Esophagus squamous epithelium (tissue), 5 donors: ENCODE measurements at regions not wholly inside any gene's neighbourhood (a gene's known extent, or its start where the extent isn't known, plus 50 kb on each side); places are given as distances from the start of the nearest gene placed in this dataset.
"Not testable (repeated sequence)": the region's sequence is repeated elsewhere in the genome, so short reads cannot be mapped to it uniquely, and the experiment has no call there.

Experiments
- DNase-seq: peaks from one replicate; lab custom pipeline; 2025; lab: John Stamatoyannopoulos, UW
- H3K27ac ChIP-seq, 4 donors: fragments of 200-600 bp; sonication (generic); one replicate each; pipeline ENCODE4 v1.5.1; 2016 to 2019; ENCODE audit warnings: mild to moderate bottlenecking in 1 of 4
- H3K27me3 ChIP-seq, 4 donors: fragments of 200-600 bp; sonication (generic); 1 replicate in 3 of 4; 2 replicates in 1 of 4; pipeline versions ENCODE4 v1.5.1 to v1.6.0; 2017 to 2021; ENCODE audit warnings: antibody characterized with exemption in 1 of 4
- H3K36me3 ChIP-seq, 3 donors: fragments of 200-600 bp; sonication (generic); one replicate each; pipeline ENCODE4 v1.5.1; 2016 to 2019
- H3K4me1 ChIP-seq, 3 donors: fragments of 200-600 bp; sonication (generic); one replicate each; pipeline ENCODE4 v1.5.1; 2017 to 2019
- H3K4me3 ChIP-seq, 4 donors: fragments of 200-600 bp; sonication (generic); 1 replicate in 3 of 4; 2 replicates in 1 of 4; pipeline ENCODE4 v1.5.1; 2016 to 2019; ENCODE audit warnings: mild to moderate bottlenecking in 2 of 4, moderate library complexity in 1 of 4
- H3K9me3 ChIP-seq, 3 donors: fragments of 200-600 bp; sonication (generic); one replicate each; pipeline ENCODE4 v1.5.1; 2016 to 2019
- CTCF ChIP-seq, 6 experiments: fragments of 450-650 bp in 4 of 6; fragments of 200-600 bp in 2 of 6; sonication (generic) in 2 of 6; IDR thresholded peaks; one replicate each; pipeline ENCODE4 v1.5.1; 2016 to 2019; ENCODE audit warnings: antibody characterized with exemption in 6 of 6, mild to moderate bottlenecking in 4 of 6, moderate library complexity in 4 of 6
- POLR2A ChIP-seq, 4 donors: fragments of 450-650 bp; IDR thresholded peaks; one replicate each; pipeline ENCODE4 v1.6.1; 2017; ENCODE audit warnings: antibody characterized with exemption in 4 of 4, mild to moderate bottlenecking in 4 of 4, moderate library complexity in 3 of 4
- WGBS, 2 donors: methylation state at CpG; one replicate each; pipeline ENCODE4 v1.1.5; 2018; 5-methylcytosine and 5-hydroxymethylcytosine counted together
- intact Hi-C: fragments of 100-400 bp; cut with DNase I; formaldehyde crosslinking; loops from one replicate; pipeline ENCODE4 v1.15.0; 2022
- donor health status: DM: yes; HTN: yes; CAD: no.

- TF ChIP-seq POLR2A (IDR thresholded peaks at IDR 0.05): no peak
- TF ChIP-seq CTCF (IDR thresholded peaks at IDR 0.05): no peak
- no peaks in the 10 kb centered on the region for H3K27me3 ChIP-seq
- DNase-seq: no peak
- no peaks in the 10 kb centered on the region for H3K36me3 ChIP-seq
- 82 to 83% methylated on average over 1 to 3 of the region's 3 CpGs for WGBS, 2 donors
- no peak overlapping the region for H3K27ac ChIP-seq
- no peaks in the 10 kb centered on the region for H3K4me1 ChIP-seq
- H3K9me3 ChIP-seq: no peaks in the 10 kb centered on the region
- intact Hi-C loops: no loop called here
- H3K4me3 ChIP-seq: no peak overlapping the region
Measured at GRCh38 chr5:121087560-121087959, 623.5 kb downstream of the PRR16 start.

- H3K27ac ChIP-seq: no peak overlapping the region
- no peaks in the 10 kb centered on the region for H3K9me3 ChIP-seq
- WGBS, 2 donors: 67 to 70% methylated on average over 2 of the region's 2 CpGs
- no peaks in the 10 kb centered on the region for H3K27me3 ChIP-seq
- H3K4me3 ChIP-seq: no peak overlapping the region
- no peak for DNase-seq
- intact Hi-C loops: no loop called here
- no peaks in the 10 kb centered on the region for H3K4me1 ChIP-seq
- TF ChIP-seq CTCF (IDR thresholded peaks at IDR 0.05): no peak
- no peak for TF ChIP-seq POLR2A (IDR thresholded peaks at IDR 0.05)
- H3K36me3 ChIP-seq: no peaks in the 10 kb centered on the region
Measured at GRCh38 chr5:121088341-121088740, 624.2 kb downstream of the PRR16 start.

- TF ChIP-seq POLR2A (IDR thresholded peaks at IDR 0.05) (no peak), CTCF (IDR thresholded peaks at IDR 0.05) (no peak)
- intact Hi-C loops: no loop called here
- DNase-seq: no peak
Measured at GRCh38 chr5:121090822-121091221, 626.7 kb downstream of the PRR16 start.

GRCh38 chr5:121100931-121101330 lies 636.8 kb downstream of the PRR16 start:
- DNase-seq: no peak
- Histone ChIP-seq H3K36me3 (no peaks in the 10 kb centered on the region), H3K27ac (no peak overlapping the region), H3K27me3 (no peaks in the 10 kb centered on the region), H3K4me1 (no peaks in the 10 kb centered on the region), H3K4me3 (no peak overlapping the region), H3K9me3 (no peaks in the 10 kb centered on the region)
- intact Hi-C loops: no loop called here
- TF ChIP-seq POLR2A (IDR thresholded peaks at IDR 0.05) (no peak), CTCF (IDR thresholded peaks at IDR 0.05) (no peak)

More at GRCh38 chr5:121090822-121091221, 626.7 kb downstream of the PRR16 start:
- Histone ChIP-seq H3K27ac (no peak overlapping the region), H3K36me3 (no peaks in the 10 kb centered on the region), H3K4me3 (no peak overlapping the region), H3K9me3 (no peaks in the 10 kb centered on the region), H3K27me3 (no peaks in the 10 kb centered on the region), H3K4me1 (no peaks in the 10 kb centered on the region)
- 74 to 75% methylated on average over 2 of the region's 2 CpGs for WGBS, 2 donors

GRCh38 chr5:121105921-121106320 lies 641.8 kb downstream of the PRR16 start:
- WGBS, 2 donors: 58 to 78% methylated on average over 2 of the region's 2 CpGs
- intact Hi-C loops: no loop called here
- no peak for TF ChIP-seq POLR2A (IDR thresholded peaks at IDR 0.05)
- no peak for TF ChIP-seq CTCF (IDR thresholded peaks at IDR 0.05)
- Histone ChIP-seq H3K27ac (no peak overlapping the region), H3K4me1 (no peaks in the 10 kb centered on the region), H3K4me3 (no peak overlapping the region), H3K36me3 (no peaks in the 10 kb centered on the region), H3K27me3 (no peaks in the 10 kb centered on the region), H3K9me3 (no peaks in the 10 kb centered on the region)
- DNase-seq: no peak

- H3K9me3 ChIP-seq, H3K27ac ChIP-seq, DNase-seq, H3K4me3 ChIP-seq, H3K27me3 ChIP-seq, intact Hi-C loops, H3K4me1 ChIP-seq, H3K36me3 ChIP-seq: not testable (repeated sequence)
- 78 to 79% methylated on average over 4 to 6 of the region's 33 CpGs for WGBS, 2 donors
Measured at GRCh38 chr5:121106721-121107690, 642.9 kb downstream of the PRR16 start.
